HUES6 (cell line): ENCODE measurements at regions not wholly inside any gene's neighbourhood (a gene's known extent, or its start where the extent isn't known, plus 50 kb on each side); places are given as distances from the start of the nearest gene placed in this dataset.

ENCODE experiments used
- H3K27ac ChIP-seq: 2 replicates; pipeline ENCODE4 v1.7.0; 2013; ENCODE audit warnings: low read depth, mild to moderate bottlenecking, low read length, inconsistent platforms
- H3K27me3 ChIP-seq: 2 replicates; pipeline ENCODE4 v1.6.1; 2013; ENCODE audit warnings: low read length; ENCODE audit not compliant: control insufficient read depth, insufficient read depth
- H3K36me3 ChIP-seq: 2 replicates; pipeline ENCODE4 v1.6.1; 2013; ENCODE audit warnings: low read length; ENCODE audit not compliant: control insufficient read depth, insufficient read depth
- H3K4me1 ChIP-seq: 2 replicates; pipeline ENCODE4 v1.6.1; 2013; ENCODE audit warnings: low read length; ENCODE audit not compliant: control insufficient read depth, insufficient read depth
- H3K4me3 ChIP-seq: 2 replicates; pipeline ENCODE4 v1.5.1; 2013; ENCODE audit warnings: low read depth, low read length
- H3K9ac ChIP-seq: one replicate; pipeline ENCODE4 v1.6.1; 2013; ENCODE audit warnings: mild to moderate bottlenecking, low read length
- H3K9me3 ChIP-seq: 2 replicates; pipeline ENCODE4 v1.6.1; 2013; ENCODE audit warnings: low read depth, low read length; ENCODE audit not compliant: control insufficient read depth, insufficient read depth

DNA sequence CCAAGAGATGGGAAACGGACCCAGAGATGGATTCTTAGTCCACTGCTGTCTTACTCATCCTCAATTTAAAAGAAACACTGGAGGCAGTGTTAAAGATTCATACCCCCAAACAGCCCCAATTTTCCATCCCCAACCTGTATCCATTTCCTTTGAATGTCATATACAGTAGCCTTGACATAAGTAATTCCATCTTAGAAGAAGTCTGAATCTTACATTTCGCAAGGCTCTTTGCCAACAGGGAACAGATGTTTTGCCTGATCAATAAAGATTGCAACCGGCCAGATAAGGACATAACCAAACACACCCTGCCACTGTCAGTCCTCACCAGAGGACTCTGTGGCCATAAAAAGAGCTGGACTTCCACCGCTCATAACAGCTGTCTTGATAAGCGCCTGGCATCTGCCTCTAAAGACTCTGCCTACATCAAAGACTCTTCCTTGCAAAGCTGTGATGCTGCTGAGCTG is 59.0 kb upstream of the MED9 start:
- Histone ChIP-seq H3K27me3 (no peaks in the 10 kb centered on the region), H3K4me3 (no peak overlapping the region), H3K27ac (no peak overlapping the region), H3K4me1 (0 out of 2 replicates have a peak, but pooled peaks cover 3% of the 10 kb centered on the region), H3K36me3 (no peaks in the 10 kb centered on the region), H3K9me3 (peaks cover 25% of the 10 kb centered on the region), H3K9ac (no peak overlapping the region)

GRCh38 chr17:17419166-17419565 is 57.6 kb upstream of the MED9 start:
- Histone ChIP-seq H3K27me3 (no peaks in the 10 kb centered on the region), H3K9me3 (peaks cover 37% of the 10 kb centered on the region), H3K4me3 (no peak overlapping the region), H3K9ac (no peak overlapping the region), H3K36me3 (no peaks in the 10 kb centered on the region), H3K4me1 (0 out of 2 replicates have a peak, but pooled peaks cover 3% of the 10 kb centered on the region), H3K27ac (no peak overlapping the region)

DNA sequence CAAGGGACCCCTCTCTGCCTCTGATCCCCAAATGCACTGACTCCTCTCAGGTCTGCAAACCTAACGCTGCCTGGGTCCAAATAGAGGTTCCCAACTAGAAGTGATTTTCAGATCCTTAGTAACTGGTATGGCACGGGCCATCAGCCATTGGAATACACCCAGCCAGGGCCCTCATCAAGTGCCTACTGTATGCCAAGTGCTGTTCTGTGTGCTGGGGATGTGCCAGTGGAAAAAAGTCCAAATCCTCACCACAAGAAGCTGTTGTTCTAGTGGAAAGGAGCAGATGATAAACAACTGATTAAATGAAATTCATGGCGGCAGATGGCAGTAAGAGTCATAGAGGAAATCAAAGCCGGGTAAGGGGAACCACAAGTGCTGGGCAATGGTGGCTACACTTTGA is 57.2 kb upstream of the MED9 start:
- Histone ChIP-seq H3K9me3 (peaks cover 42% of the 10 kb centered on the region), H3K27ac (no peak overlapping the region), H3K4me1 (0 out of 2 replicates have a peak, but pooled peaks cover 3% of the 10 kb centered on the region), H3K36me3 (no peaks in the 10 kb centered on the region), H3K27me3 (no peaks in the 10 kb centered on the region), H3K9ac (no peak overlapping the region), H3K4me3 (no peak overlapping the region)

DNA sequence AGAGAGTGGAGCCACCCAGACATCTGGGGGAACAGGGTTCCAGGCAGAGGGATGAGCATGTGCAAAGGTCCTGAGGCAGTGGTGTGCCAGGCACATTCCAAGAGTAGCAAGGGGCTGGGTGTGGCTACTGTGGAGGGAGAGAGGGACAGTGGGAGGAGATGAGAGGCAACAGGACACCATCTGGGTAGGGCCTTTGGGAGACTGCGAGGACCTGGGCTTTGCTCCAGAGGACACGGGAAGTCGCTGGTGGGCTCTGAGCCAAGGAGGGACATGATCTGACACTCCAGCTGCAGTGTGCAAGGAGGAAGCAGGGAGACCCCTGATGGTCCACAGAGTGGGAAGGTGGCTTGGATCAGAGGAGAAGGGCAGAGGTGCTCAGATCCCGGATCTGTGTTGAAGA is 56.7 kb upstream of the MED9 start:
- Histone ChIP-seq H3K4me1 (0 out of 2 replicates have a peak, but pooled peaks cover 3% of the 10 kb centered on the region), H3K27ac (no peak overlapping the region), H3K9ac (no peak overlapping the region), H3K36me3 (no peaks in the 10 kb centered on the region), H3K9me3 (peaks cover 47% of the 10 kb centered on the region), H3K4me3 (no peak overlapping the region), H3K27me3 (no peaks in the 10 kb centered on the region)

DNA sequence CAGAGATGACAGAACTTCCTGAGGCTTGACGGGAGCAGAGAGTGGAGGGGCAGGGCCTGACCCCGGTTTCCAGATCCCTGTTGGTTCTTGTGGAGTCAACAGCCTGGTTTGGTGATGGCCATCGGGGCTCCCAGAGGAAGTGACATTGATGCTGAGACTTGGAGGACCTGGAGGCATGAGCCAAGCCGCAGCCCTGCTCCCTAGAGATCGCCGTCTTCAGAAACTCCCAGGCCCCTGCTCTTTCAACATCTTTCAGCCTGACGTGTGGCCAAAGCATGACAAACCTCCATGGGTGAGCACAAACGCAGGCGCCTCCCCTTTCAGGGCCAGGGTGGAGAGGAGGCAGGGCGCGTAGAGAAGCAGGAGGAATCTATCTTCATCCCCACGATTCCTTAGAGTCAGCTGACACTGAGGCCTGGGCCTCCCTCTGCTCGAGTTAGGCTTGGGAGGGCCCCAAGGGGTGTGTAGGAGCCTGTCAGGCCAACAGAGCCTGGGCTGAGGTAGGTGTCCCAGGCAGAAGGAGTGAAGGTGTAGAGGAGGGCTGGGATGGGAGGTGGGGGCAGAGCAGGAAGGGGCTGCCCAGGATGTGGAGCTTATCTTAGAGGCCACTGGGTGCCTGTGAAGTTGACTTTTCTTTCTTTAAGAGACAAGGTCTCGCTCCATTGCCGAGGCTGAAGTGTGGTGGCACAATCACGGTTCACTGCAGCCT is 56.1 kb upstream of the MED9 start:
- no peak overlapping the region for H3K9ac ChIP-seq

DNA sequence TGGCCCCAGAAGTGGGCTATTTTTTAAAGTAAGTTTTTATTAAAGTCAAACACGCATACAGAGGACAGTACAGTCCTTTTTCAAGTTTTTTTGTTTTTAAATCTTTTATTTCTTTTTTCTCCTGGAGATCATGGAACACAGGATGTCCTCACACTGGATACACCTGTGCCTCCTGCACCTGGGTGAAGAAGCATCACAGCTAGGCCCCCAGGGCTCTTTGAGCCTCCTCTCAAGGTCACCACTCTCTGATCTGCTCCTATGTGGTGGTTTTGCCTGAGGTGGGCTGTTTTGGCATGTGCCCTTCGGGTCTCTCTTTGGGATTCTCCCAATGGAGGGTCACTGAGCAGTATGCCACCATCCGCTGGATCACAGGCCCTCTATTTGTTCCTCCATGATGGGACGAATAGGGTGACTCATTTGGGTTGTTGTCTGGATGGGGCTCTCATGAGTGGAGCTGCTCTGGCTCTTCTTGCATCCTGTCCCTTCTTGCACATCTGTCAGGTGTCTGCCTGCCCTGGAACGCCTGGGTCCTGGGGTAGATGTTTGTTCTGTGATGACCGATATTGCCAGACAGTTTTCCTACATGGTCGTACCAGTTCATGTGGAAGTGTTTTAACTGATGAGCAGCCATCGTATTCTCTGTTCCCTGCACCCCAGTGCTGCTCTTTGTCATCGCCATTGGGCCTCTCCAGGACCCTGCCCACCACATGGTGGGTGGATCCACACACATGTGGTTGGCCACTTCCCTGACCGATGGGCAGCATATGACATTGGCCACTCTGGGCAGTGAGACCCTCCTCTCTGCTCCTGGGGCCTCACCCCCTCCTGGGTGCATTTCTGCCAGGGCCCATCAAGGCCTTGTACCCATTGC is 55.2 kb upstream of the MED9 start:
- Histone ChIP-seq H3K9ac (no peak overlapping the region), H3K4me1 (no peaks in the 10 kb centered on the region), H3K27ac (no peak overlapping the region), H3K27me3 (no peaks in the 10 kb centered on the region), H3K9me3 (peaks cover 53% of the 10 kb centered on the region), H3K36me3 (no peaks in the 10 kb centered on the region), H3K4me3 (no peak overlapping the region)

More for the DNA sequence above, 56.1 kb upstream of the MED9 start:
- Histone ChIP-seq H3K36me3 (no peaks in the 10 kb centered on the region), H3K27me3 (no peaks in the 10 kb centered on the region), H3K4me3 (no peak overlapping the region), H3K9me3 (peaks cover 51% of the 10 kb centered on the region), H3K27ac (no peak overlapping the region), H3K4me1 (0 out of 2 replicates have a peak, but pooled peaks cover 2% of the 10 kb centered on the region)

GRCh38 chr17:17422217-17422610 is 54.6 kb upstream of the MED9 start:
- H3K27ac ChIP-seq, result no peak overlapping the region

GRCh38 chr17:17422641-17423040 is 54.2 kb upstream of the MED9 start:
- Histone ChIP-seq H3K4me1 (no peaks in the 10 kb centered on the region), H3K9me3 (peaks cover 53% of the 10 kb centered on the region), H3K36me3 (no peaks in the 10 kb centered on the region), H3K9ac (no peak overlapping the region), H3K27me3 (no peaks in the 10 kb centered on the region), H3K27ac (no peak overlapping the region), H3K4me3 (no peak overlapping the region)

More at GRCh38 chr17:17422217-17422610, 54.6 kb upstream of the MED9 start:
- Histone ChIP-seq H3K27me3 (no peaks in the 10 kb centered on the region), H3K4me3 (no peak overlapping the region), H3K9me3 (peaks cover 53% of the 10 kb centered on the region), H3K4me1 (no peaks in the 10 kb centered on the region), H3K36me3 (no peaks in the 10 kb centered on the region), H3K9ac (no peak overlapping the region)

DNA sequence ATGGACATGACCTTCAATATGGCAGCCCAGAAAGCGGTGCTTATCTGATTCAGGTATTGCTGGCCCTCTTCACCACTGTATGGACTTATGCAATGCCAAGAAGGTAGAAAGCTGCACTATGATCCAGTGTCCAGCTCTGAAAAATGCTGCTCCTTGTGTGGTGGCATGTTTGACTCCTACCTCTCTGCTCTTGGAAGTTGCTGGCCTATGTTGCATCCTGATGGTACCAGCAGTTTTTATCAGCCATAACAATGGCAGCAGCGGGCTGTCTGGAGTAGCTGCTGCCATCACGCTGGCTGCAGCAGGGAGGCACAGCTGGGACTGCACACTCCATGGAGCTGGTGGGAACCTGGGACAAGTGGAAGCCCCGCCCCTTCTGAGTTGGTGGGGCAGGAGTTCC is 53.1 kb upstream of the MED9 start:
- Histone ChIP-seq H3K9me3 (peaks cover 53% of the 10 kb centered on the region), H3K36me3 (no peaks in the 10 kb centered on the region), H3K27me3 (no peaks in the 10 kb centered on the region), H3K27ac (no peak overlapping the region), H3K4me3 (no peak overlapping the region), H3K4me1 (no peaks in the 10 kb centered on the region), H3K9ac (no peak overlapping the region)

- no peaks in the 10 kb centered on the region for H3K36me3 ChIP-seq
- H3K9ac ChIP-seq, result no peak overlapping the region
- no peak overlapping the region for H3K27ac ChIP-seq
- H3K4me1 ChIP-seq, result no peaks in the 10 kb centered on the region
- H3K4me3 ChIP-seq, result no peak overlapping the region
- H3K9me3 ChIP-seq, result peaks cover 51% of the 10 kb centered on the region
- no peaks in the 10 kb centered on the region for H3K27me3 ChIP-seq
Observed at GRCh38 chr17:17424552-17424951, 52.2 kb upstream of the MED9 start.

- H3K9ac ChIP-seq, result no peak overlapping the region
- no peak overlapping the region for H3K27ac ChIP-seq
- H3K36me3 ChIP-seq, result no peaks in the 10 kb centered on the region
- no peaks in the 10 kb centered on the region for H3K4me1 ChIP-seq
- no peaks in the 10 kb centered on the region for H3K27me3 ChIP-seq
- H3K9me3 ChIP-seq, result peaks cover 50% of the 10 kb centered on the region
- no peak overlapping the region for H3K4me3 ChIP-seq
Observed at GRCh38 chr17:17425005-17425404, 51.8 kb upstream of the MED9 start.
